RKO (cell line): ENCODE measurements at regions not wholly inside any gene's neighbourhood (a gene's known extent, or its start where the extent isn't known, plus 50 kb on each side); places are given as distances from the start of the nearest gene placed in this dataset.

Source experiments
- DNase-seq: peaks from one replicate; pipeline ENCODE4 v3.0.0-alpha.2; 2016; ENCODE audit warnings: low spot score

- DNase-seq, result no peak
Observed at GRCh38 chr2:19677825-19678518, 223.8 kb downstream of the TTC32 start.

DNA sequence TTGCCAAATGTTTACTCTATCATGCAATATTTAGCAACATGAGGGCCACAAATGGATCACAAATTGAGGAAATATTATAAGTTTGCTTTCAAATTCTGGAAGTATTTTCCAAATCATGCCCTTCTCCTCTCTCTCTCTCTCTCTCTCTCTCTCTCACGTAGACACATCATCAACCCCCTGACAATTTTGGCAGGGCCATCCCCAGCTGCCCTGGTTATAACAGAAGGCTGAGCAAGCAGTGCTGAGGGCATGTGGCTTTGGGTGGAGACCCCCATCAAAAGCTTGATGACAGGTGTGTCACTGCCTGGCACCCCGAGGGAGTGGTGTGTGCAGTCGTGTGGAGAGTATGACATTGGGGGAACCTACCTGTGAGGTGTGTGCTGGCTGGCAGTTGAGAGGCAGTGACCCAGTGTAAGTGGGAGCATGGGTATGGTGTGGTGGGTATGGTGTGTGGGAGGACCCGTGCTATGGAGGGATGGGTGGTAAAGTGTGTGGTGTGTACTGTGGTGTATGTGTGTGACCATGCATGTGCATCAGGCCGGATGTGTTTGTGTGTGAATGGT, 224.5 kb downstream of the TTC32 start:
- DNase-seq, result no peak

- no peak for DNase-seq
Observed at GRCh38 chr2:19676770-19677169, 225.0 kb downstream of the TTC32 start.

DNA sequence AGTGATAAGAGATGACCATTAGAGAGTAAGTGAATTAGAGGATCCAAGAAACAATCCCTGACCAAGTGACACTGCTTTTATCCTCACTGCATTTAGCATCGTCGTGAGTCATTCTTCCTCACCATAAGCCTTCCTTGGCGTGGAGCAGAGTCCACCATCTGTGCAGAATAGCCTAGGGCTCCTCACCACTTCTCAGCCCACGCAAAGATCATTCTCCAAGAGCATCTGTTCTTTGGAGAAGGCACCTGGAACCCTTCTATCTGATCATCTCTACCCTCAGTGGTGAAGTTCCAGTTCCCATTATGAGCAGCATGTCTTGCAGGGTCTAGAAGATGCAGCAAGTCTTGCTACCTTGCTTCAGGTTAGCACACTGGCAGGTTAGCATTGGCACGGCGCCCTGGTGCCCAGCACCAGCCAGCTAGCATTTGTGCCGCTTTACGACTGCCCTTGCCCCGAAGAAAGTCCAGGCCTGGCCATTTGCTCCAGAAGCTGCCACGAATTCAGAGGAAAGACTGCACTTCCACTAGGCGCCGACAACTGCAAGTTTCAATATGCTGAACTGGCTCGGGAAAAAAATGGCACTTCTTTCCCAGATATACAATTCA, 225.8 kb downstream of the TTC32 start:
- DNase-seq, result no peak

DNA sequence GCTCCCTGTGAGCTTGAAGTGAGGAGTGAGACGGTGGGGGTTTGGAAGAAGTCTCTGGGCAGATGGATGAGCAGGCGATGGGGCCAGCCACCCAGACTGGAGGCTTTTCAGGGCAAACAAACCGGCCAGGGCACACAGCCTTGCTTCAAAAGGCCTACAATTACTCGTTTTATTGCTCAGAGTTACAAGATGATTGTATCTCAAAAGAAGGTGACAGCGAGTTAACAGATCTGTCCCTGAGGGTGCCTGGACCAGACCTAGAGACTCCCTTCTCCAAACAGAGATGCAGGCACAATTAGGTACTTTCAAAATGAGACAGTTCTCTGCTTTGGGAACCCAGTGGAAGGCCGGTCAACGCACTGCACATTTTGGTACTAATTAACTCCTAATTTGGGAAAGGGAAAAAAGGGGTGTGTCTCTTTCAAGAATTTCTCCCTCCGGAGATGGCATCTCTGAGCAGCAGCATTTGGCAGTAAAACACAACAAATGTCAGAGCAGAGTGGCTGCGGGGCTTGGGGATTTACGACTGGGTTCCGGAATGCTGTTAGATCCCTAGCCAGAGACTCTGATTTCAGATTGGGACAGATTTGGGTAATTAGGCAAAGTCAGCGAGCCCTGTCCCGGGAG, 226.7 kb downstream of the TTC32 start:
- no peak for DNase-seq

- DNase-seq, result no peak
Observed at GRCh38 chr2:19674051-19675002, 227.5 kb downstream of the TTC32 start.

DNA sequence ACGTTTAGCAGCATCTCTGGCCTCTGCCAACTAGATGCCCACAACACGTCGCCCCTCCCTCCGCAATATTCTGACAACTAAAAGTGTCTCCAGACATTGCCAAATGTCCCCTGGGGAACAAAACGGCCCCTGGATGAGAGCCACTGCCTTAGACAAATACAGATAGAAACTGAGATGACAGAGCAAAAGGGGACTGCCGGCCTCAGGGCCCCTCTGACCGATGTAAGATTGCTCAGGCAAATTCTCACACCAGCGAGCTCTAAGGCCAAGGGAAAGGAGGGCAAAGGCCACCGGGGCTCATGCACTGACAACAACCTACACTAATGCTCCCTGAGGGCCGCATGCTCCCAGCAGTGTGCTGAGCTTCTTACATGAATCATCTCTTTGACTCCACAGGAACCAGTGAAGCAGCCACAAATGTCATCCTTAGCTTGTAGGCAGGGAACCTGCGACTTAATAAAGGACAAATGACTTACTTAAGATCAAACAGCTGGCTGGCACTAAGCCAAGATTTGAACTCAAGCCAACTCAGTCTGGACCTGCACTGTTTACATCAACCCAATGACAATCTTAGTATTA, 228.5 kb downstream of the TTC32 start:
- no peak for DNase-seq

DNA sequence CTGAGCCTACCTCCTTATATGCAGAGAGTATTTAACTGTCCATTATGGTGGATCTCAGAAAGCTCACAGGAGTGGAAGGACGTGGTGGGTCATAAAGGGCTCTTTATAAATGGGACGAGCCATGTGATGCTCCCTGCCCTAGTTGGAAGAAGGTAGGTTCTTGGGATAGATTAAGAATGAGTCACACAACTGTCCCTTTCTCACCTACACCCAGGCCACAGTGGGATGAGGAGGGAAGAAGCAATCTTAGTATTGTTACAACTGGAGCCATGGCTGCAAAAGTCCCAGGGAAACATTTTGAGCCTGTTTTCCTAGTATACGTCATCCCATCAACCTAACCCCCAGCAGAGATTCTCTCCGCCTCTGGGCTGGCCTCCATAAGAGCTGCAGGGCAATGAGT, 229.9 kb downstream of the TTC32 start:
- no peak for DNase-seq

- no peak for DNase-seq
Observed at GRCh38 chr2:19671311-19671710, 230.5 kb downstream of the TTC32 start.

DNA sequence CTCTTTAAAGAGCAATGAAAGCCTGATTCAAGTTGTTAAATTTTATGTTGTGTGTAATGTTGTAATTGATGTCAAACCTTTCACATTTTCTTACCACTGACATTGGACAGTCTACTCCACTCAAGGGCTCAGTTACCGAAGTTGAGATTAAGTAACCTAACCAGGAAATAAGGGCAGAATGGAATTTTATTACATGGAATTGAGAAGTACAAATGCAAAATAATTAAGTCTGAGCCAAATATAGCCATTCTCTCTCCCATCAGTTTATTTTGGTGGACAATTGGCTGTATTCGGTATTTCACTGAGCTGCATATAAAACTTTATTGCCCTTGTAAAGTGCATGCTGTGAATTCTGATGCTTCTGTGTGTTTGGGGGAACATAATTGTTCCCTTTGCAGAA, 231.5 kb downstream of the TTC32 start:
- DNase-seq, result no peak

- no peak for DNase-seq
Observed at GRCh38 chr2:19669559-19669958, 232.2 kb downstream of the TTC32 start.

GRCh38 chr2:19669126-19669525, 232.7 kb downstream of the TTC32 start:
- DNase-seq, result no peak

- DNase-seq, result no peak
Observed at GRCh38 chr2:19667536-19667949, 234.2 kb downstream of the TTC32 start.

DNA sequence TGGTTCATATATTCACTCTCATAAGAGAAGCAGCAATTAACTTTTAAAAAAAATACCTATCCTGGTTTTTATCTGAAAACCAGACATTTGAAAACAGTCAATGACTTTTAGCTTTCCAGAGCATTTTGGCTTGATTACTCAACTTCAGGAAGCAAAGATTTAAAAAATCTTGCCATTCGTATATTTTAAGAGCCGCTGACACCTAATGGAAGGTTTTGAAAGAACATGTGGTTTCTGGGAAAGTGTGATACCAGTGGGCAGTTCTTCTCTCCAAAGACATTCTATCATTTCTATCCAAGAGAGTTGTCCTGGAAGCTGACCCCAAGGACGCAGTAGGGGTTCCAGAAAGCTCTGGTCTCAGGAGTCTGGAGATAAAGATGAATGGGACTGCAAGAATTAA, 234.7 kb downstream of the TTC32 start:
- peak; percentile 36 for DNase-seq

- DNase-seq, result no peak
Observed at GRCh38 chr2:19664646-19665045, 237.1 kb downstream of the TTC32 start.

- no peak for DNase-seq
Observed at GRCh38 chr2:19659024-19659792, 242.6 kb downstream of the TTC32 start.

GRCh38 chr2:19656011-19656410, 245.8 kb downstream of the TTC32 start:
- DNase-seq, result no peak

GRCh38 chr2:19654310-19655090, 247.3 kb downstream of the TTC32 start:
- DNase-seq, result no peak

GRCh38 chr2:19653509-19653908, 248.3 kb downstream of the TTC32 start:
- no peak for DNase-seq

DNA sequence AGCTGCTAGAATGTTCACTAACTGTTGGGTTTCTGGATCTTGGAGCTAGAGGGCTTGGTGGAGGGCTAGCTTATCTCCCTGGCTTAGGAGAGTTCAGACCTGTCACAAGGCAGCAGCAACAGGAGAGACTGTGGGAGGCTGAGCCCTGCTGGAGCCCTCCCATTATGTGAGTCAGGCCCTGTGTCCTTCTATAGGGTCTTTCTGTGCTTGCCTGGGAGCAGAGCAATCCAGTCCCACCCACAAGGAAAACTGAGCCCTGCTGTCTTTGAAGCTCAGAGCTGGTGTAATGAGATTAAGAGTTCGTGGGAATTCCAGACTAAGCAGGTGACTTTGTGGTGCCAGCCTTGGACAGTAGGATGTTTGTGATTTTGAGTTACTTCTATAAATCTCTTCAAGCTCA, 249.0 kb downstream of the TTC32 start:
- no peak for DNase-seq
